Urinary bladder (tissue), 3 donors: ENCODE measurements at regions not wholly inside any gene's neighbourhood (a gene's known extent, or its start where the extent isn't known, plus 50 kb on each side); places are given as distances from the start of the nearest gene placed in this dataset.
"Not testable (repeated sequence)": the region's sequence is repeated elsewhere in the genome, so short reads cannot be mapped to it uniquely, and the experiment has no call there.

ENCODE experiments used
- DNase-seq: peaks from one replicate; pipeline ENCODE4 v3.0.0-alpha.2; 2015; ENCODE audit errors: extremely low spot score
- H3K27ac ChIP-seq: one replicate; pipeline ENCODE4 v1.5.1; 2013; ENCODE audit warnings: low read depth, mild to moderate bottlenecking, moderate library complexity
- H3K36me3 ChIP-seq: one replicate; pipeline ENCODE4 v1.6.1; 2013; ENCODE audit warnings: mild to moderate bottlenecking, moderate library complexity; ENCODE audit not compliant: insufficient read depth
- H3K4me1 ChIP-seq: one replicate; pipeline ENCODE4 v1.6.1; 2013; ENCODE audit warnings: mild to moderate bottlenecking, moderate library complexity; ENCODE audit not compliant: insufficient read depth
- H3K4me3 ChIP-seq: one replicate; pipeline ENCODE4 v1.5.1; 2013; ENCODE audit warnings: low read depth, low read length
- WGBS: extraction: QIAGEN DNeasy Blood & Tissue Kit; methylation state at CpG from one replicate; pipeline ENCODE4 v1.1.7; 2013; 5-methylcytosine and 5-hydroxymethylcytosine counted together
- donor health status: healthy with polysubstance abuse.
- donor health status: healthy.

- H3K4me1 ChIP-seq = no peaks in the 10 kb centered on the region
- H3K27ac ChIP-seq = no peak overlapping the region
- 63% methylated on average over 4 of the region's 4 CpGs for WGBS
- H3K4me3 ChIP-seq = no peak overlapping the region
- DNase-seq = no peak
- no peaks in the 10 kb centered on the region for H3K36me3 ChIP-seq
Measured at GRCh38 chr4:97238956-97239666, 904.2 kb downstream of the STPG2 start.

- DNase-seq = no peak
- H3K4me3 ChIP-seq = no peak overlapping the region
- no peaks in the 10 kb centered on the region for H3K4me1 ChIP-seq
- H3K27ac ChIP-seq = no peak overlapping the region
- no peaks in the 10 kb centered on the region for H3K36me3 ChIP-seq
Measured at GRCh38 chr4:97239667-97239997, 903.6 kb downstream of the STPG2 start.

- WGBS = 63% methylated on average over 1 of the region's 1 CpG
- H3K4me3 ChIP-seq = no peak overlapping the region
- H3K36me3 ChIP-seq = no peaks in the 10 kb centered on the region
- no peaks in the 10 kb centered on the region for H3K4me1 ChIP-seq
- no peak for DNase-seq
- H3K27ac ChIP-seq = no peak overlapping the region
Measured at GRCh38 chr4:97252615-97253154, 890.6 kb downstream of the STPG2 start.

GRCh38 chr4:97262769-97263168 lies 880.5 kb downstream of the STPG2 start:
- 85% methylated on average over 6 of the region's 6 CpGs for WGBS
- no peak for DNase-seq
- Histone ChIP-seq H3K4me3 (no peak overlapping the region), H3K4me1 (no peaks in the 10 kb centered on the region), H3K27ac (no peak overlapping the region), H3K36me3 (no peaks in the 10 kb centered on the region)

- Histone ChIP-seq H3K4me1 (no peaks in the 10 kb centered on the region), H3K36me3 (no peaks in the 10 kb centered on the region), H3K4me3 (no peak overlapping the region), H3K27ac (no peak overlapping the region)
- WGBS = 69% methylated on average over 2 of the region's 2 CpGs
- DNase-seq = no peak
Measured at GRCh38 chr4:97270051-97270450, 873.2 kb downstream of the STPG2 start.

GRCh38 chr4:97279391-97279790 lies 863.9 kb downstream of the STPG2 start:
- 42% methylated on average over 3 of the region's 3 CpGs for WGBS
- Histone ChIP-seq H3K4me1 (no peaks in the 10 kb centered on the region), H3K36me3 (no peaks in the 10 kb centered on the region), H3K27ac (no peak overlapping the region), H3K4me3 (no peak overlapping the region)
- DNase-seq = no peak

- Histone ChIP-seq H3K36me3 (no peaks in the 10 kb centered on the region), H3K4me1 (no peaks in the 10 kb centered on the region), H3K27ac (no peak overlapping the region), H3K4me3 (no peak overlapping the region)
- no peak for DNase-seq
- WGBS = 83% methylated on average over 2 of the region's 2 CpGs
Measured at GRCh38 chr4:97300561-97300960, 842.7 kb downstream of the STPG2 start.

- Histone ChIP-seq H3K27ac (no peak overlapping the region), H3K4me1 (no peaks in the 10 kb centered on the region), H3K36me3 (no peaks in the 10 kb centered on the region), H3K4me3 (no peak overlapping the region)
- WGBS = 71% methylated on average over 2 of the region's 2 CpGs
- no peak for DNase-seq
Measured at GRCh38 chr4:97305351-97305750, 837.9 kb downstream of the STPG2 start.

GRCh38 chr4:97309121-97309520 lies 834.2 kb downstream of the STPG2 start:
- Histone ChIP-seq H3K4me1 (no peaks in the 10 kb centered on the region), H3K36me3 (no peaks in the 10 kb centered on the region), H3K4me3 (no peak overlapping the region), H3K27ac (no peak overlapping the region)
- DNase-seq = no peak

- Histone ChIP-seq H3K4me1 (no peaks in the 10 kb centered on the region), H3K4me3 (no peak overlapping the region), H3K27ac (no peak overlapping the region), H3K36me3 (no peaks in the 10 kb centered on the region)
- 49% methylated on average over 2 of the region's 2 CpGs for WGBS
- no peak for DNase-seq
Measured at GRCh38 chr4:97317201-97317600, 826.1 kb downstream of the STPG2 start.

GRCh38 chr4:97317671-97318070 lies 825.6 kb downstream of the STPG2 start:
- Histone ChIP-seq H3K36me3 (no peaks in the 10 kb centered on the region), H3K4me3 (no peak overlapping the region), H3K4me1 (no peaks in the 10 kb centered on the region), H3K27ac (no peak overlapping the region)
- DNase-seq = no peak
- WGBS = 43% methylated on average over 2 of the region's 2 CpGs

GRCh38 chr4:97325751-97326150 lies 817.5 kb downstream of the STPG2 start:
- 86% methylated on average over 1 of the region's 1 CpG for WGBS
- H3K4me3 ChIP-seq, H3K4me1 ChIP-seq, H3K36me3 ChIP-seq, H3K27ac ChIP-seq, DNase-seq: not testable (repeated sequence)

- DNase-seq = no peak
- H3K4me1 ChIP-seq = no peaks in the 10 kb centered on the region
- no peak overlapping the region for H3K4me3 ChIP-seq
- 8% methylated on average over 1 of the region's 1 CpG for WGBS
- no peak overlapping the region for H3K27ac ChIP-seq
- no peaks in the 10 kb centered on the region for H3K36me3 ChIP-seq
Measured at GRCh38 chr4:97330917-97331316, 812.4 kb downstream of the STPG2 start.

- WGBS = 65% methylated on average over 2 of the region's 2 CpGs
- Histone ChIP-seq H3K4me1 (no peaks in the 10 kb centered on the region), H3K27ac (no peak overlapping the region), H3K36me3 (no peaks in the 10 kb centered on the region), H3K4me3 (no peak overlapping the region)
- DNase-seq = no peak
Measured at GRCh38 chr4:97334348-97334747, 808.9 kb downstream of the STPG2 start.
